Activated CD4-positive, CD25-positive, alpha-beta regulatory T cell treated with anti-CD3 and anti-CD28 coated beads, Interleukin-2, amount 50 U/mL, for 72 hours (primary cell): ENCODE measurements at regions not wholly inside any gene's neighbourhood (a gene's known extent, or its start where the extent isn't known, plus 50 kb on each side); places are given as distances from the start of the nearest gene placed in this dataset.

ENCODE experiments used
- DNase-seq: peaks from one replicate; pipeline ENCODE4 v3.0.0; 2021

DNA sequence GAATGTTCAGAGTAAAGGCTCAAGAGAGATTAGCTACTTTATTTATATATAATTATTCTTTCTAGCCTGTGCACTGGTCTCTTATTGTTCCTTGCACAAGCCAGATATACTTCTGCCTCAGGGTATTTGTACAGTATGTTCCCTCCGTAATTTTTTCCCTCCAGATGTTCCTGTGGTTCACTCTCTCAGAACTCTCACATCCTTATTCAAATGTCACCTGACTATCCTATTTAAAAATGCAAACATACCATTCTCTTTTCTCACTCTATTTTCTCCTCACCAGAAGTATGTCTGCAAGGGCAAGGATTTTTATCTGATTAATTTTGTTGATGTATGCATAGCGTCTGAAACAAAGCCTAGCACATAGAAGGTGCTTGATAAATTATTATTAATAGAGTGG, 64.0 kb upstream of the CERS6 start:
- no peak for DNase-seq

DNA sequence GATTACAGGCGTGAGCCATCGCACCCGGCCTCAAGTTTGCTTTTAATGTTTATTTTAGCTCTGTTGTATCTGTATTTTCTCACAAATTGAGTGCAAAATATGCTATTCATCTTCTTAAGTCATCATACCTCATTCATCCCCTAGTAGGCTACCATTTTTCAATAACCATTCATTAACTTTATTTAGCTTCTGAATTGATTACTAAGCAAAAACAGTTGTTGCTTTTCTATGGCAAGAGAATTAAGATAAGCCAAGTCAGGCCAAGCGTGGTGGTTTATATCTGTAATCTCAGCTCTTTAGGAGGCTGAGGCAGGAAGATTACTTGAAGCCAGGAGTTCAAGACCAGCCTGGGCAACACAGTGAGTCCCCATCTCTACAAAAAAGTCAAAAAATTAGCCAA, 63.3 kb upstream of the CERS6 start:
- DNase-seq = no peak

DNA sequence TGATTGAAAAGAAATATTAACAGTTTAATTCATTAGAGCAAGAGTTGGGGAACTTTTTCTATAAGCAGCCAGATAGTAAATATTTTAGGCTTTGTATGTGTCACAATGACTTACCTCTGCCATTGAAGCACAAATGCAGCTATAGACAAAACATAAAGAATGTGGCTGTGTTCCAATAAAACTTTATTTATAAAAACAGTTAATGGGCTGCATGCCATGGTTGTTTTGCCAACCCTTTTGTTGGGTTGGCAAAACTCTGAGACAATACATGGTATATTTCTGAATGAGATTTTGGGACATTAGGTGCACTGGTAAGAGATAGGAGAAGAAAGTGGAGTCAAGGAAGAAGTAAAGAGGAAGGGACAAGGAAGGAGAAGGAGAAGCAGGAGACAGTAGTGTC, 61.8 kb upstream of the CERS6 start:
- no peak for DNase-seq

DNA sequence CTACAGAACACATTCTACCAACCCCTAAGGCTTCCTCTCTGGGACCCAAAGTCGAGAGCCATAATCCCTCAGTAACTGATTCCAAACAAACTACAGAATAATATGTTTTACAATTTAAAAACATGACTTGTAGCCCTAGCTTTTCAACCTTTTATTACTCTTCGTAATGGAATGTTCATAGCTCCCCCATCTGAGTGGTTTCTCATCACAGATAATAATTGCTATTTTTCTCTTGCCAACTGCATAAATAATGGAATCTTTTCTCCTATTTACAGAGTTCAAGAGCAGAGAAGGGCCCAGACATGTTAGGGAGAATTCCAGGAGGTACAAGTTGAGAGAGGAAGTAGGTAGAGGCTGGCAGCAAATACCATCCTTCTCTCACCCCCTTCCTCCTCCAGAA, 59.9 kb upstream of the CERS6 start:
- DNase-seq = no peak

DNA sequence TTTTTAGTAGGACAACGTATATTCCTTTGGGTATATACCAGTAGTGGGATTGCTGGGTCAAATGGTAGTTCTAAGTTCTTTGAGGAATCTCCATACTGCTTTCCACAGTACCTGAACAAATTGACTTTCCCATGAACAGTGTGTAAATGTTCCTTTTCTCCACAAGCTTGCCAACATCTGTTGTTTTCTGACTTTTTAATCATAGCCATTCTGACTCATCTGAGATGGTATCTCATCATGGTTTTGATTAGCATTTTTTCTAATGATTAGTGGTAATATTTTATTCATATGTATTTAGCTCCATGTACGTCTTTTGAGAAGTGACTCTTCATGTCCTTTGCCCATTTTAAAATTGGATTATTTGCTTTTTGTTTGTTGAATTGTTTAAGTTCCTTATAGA, 58.4 kb upstream of the CERS6 start:
- no peak for DNase-seq

DNA sequence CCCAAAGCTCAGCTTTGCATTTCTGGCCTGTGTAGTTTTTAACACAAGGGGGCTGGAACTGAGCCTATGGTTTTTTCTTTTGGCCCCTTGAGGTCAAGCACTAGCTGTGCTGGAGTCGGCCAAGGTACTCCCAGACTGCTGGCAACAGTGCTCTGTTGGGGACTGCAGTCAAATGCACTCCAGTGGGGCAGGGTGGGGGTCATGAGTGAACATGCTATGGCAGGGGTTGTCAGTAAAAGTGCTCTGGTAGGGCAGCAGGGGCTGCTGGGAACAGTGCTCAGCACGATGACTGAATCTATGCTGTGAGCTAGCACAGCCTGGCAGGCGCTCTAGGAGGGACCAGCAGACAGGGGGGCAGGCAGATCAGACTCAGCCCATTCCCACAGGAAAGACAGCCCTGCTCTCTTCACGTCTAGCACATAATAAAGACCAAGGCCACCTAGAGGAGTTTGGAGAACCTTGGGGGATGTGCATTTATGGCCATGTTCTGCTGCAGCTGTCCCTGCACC, 55.0 kb upstream of the CERS6 start:
- DNase-seq = no peak

DNA sequence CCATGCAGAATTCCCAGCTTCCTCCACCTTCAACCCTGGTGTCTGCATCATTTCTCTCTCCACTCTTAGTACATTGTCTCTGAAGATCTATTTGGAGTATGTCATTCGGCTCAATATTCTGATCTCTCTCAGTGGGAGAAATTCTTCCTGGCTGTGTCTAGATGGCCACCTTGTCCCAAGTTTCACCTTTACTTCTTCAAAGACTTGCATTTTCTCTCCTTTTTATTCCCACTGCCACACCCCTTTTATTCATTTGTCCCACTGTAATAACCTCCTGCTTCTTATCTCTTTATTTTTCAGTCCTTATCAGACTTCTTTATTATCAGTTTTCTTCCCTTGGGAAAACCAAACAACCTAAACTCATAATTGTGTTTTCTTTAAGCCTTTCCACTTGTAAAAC, 54.3 kb upstream of the CERS6 start:
- DNase-seq = no peak

DNA sequence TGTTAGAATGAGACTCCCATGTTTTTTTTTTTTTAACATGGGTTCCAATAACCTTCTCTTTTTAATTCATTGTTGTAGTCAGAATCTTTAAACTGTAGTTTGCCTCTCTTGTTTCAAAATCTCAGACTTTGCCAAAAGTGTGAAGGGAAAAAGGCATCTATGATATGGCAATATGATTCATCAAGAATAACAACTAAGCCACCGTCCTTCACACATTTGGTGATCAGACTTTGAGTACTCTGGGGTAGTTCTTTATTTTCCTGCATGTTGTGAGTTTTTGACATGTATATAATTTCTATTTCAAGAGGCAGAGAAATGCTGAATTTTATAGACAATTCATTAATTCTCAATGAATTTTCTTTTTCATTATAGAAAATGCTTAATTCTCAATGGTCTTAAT, 53.5 kb upstream of the CERS6 start:
- DNase-seq = no peak

DNA sequence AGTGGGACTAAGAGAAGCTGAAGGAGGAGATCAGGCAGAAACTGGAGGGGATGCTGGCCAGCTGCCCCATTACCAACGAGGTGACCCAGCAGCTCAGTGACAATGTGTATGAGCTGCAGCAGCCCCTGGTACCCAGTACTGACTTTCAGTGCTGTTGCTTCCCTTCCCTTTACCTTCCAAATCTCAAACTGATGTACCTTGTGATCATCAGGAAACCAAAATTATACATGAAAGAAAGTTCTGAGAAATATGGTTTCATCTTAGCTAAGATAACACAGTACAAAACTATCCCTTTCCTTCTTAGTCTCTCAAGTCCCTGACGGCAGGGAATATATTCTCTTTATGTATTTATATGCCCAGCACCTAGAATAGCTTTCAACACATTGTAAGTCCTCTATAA, 52.3 kb upstream of the CERS6 start:
- DNase-seq = no peak

DNA sequence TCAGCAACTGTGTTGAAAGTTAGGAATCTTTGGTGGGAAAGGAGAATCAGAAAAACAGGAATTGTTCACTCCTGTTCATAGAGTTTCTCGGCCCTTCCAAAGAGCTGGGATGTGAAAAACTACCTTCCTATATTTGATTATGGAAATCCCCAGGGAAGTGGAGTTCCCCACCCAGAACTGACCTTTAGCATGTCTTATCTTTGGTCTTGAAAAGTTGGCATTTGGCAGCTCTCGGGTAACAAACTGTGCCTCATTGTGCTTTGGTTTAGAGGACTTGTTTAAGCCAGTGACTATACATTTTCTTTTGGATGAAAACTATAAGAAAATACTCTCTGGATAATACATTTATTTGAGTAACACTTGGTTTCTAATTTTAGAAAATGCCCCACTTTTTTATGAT, 51.3 kb upstream of the CERS6 start:
- no peak for DNase-seq
